GM11168 (cell line): ENCODE measurements at regions not wholly inside any gene's neighbourhood (a gene's known extent, or its start where the extent isn't known, plus 50 kb on each side); places are given as distances from the start of the nearest gene placed in this dataset.
"Not testable (repeated sequence)": the region's sequence is repeated elsewhere in the genome, so short reads cannot be mapped to it uniquely, and the experiment has no call there.

ENCODE experiments used
- in situ Hi-C: fragments of 300-500 bp; cut with MboI; formaldehyde crosslinking; loops from one replicate; pipeline ENCODE4 v1.12.0; 2022; ENCODE audit warnings: low sequenced_read_pairs; ENCODE audit not compliant: unreplicated experiment

DNA sequence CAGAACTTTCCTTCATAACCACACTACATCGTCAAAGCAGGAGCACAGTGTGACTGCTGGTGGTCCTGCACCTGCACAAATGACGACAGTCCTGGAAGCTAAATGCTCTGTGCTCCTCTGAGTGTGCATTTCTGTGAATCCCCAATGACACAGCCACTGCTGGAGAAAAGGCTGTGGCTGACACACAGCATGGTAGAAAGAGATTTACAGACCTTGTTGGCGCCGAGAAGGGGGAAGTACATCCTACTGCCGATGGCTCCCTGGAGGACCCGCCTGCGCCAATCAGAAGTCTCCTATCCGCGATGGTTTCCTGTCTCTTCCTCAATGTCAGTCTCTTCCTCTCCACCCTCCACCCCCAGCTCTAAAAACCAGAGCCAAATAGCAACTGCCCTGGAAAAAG, 115.4 kb upstream of the RAB4A start:
- in situ Hi-C loops, result no loop called here

DNA sequence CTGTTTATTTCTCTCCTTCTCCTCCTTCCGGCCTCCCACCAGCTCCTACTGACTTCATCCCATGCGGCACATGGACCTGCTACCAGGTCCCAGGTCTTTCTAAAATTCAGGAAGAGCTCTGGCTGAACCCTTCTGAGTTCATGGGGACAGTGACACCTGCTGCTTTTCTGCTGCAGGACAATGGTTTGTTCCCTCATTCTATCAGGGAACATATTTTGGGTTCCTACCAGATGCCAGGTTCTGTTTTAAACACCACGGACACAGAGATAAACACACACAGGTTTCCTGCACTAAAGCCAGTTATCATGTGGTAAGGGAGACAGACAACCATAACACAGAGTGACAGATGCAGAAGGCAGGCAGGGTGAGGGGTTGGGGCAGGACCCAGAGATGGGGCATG, 114.0 kb upstream of the RAB4A start:
- in situ Hi-C loops, result no loop called here

DNA sequence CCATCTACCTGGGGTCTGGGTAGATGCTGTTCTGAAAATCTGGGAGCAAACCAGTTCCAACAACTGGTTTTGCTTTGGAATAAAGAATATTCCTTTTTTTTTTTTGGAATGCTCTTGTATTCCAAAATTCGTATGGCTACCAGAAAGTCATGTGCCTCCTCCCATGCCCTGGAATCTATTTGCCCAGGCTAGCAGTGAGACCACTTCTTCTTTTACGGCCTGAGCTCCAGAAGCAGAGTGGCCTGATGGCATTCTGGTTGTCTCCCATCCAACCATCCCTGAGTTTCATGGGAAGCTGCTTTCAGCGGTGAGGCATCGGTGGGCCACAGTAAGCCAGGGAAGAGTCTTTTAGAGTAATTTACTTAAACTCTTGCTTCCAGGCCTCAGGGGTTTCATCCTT, 113.4 kb upstream of the RAB4A start:
- in situ Hi-C loops, result no loop called here

DNA sequence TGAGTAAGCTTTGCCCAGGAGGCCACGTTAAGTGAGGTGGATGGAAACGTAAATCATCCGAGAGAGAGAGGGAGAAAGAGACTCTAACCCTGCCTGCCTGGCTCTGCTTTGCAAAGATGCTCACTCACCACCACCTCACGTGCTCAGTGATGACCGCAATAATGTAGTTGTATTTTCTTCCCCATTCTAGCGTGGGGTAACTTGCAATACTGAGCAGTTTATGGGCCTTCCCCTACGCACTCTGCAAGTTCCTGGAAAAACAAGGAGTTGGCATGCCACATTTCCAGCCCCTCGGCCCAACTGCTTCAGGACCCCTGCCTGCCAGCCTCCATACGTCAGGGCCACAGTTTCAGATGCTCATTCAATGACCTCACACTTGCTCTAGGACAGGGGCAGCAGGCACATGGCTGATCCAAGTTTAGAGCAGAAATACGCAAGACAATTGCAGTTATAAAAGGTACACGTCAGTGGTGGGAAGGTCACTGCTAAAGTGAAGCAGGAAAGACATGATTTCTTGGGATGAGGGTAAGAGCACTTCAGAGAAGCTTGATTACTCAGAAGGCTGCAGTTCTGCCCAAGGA, 112.5 kb upstream of the RAB4A start:
- in situ Hi-C loops, result no loop called here

DNA sequence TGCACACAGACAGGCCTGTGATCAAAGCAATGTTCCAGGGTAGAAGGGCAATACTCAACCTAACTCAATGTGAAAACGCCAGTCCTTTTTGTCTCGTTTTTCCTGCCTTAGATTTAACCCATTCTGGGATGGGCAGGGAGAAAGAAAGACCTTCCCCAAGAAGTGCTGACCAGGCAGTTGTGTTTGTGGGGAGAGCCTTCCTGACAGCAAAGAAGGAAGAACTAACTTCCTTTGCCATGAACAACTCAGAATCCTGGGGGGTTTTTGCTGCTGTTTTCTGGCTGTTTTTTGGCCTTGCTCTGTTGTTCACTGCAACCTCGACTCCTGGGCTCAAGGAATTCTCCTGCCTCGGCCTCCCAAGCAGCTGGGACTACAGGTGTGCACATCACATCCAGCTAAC, 112.0 kb upstream of the RAB4A start:
- in situ Hi-C loops, result no loop called here

DNA sequence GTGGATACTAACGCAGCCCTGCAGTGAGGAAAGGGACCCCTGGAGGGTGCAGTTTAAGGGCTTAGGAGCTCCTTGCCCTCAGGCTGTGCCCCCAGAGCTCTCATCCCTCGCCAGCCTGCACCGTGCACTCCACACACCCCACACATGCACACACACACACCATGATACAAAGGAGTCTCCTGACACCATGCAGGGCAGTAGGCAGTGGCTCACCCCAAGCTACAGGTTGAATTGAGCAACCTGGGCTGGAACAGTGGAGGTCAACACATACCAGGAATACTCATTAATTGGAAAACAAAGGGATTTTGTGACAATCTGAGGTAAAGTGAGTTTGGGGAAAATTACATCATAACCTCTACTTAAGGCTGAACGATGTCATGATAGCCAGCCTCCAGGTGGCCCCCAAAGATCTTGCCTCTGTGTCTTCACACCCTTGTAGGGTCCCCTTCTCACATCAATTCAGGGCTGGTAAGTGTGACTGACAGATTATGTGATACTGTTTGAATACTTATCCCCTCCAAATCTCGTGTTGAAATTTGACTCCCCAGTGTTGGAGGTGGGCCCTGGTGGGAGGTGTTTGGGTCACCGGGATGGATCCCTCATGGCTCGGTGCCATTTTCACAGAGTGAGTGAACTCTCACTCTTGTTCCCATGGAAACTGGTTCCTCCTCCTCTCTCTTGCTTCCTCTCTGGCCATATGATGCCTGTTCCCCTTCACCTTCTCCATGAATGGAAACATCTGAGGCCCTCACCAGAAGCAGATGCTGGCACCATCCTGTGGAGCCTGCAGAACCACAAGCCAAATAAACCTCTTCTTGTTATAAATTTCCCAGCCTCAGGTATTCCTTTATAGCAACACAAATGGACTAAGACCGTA, 111.0 kb upstream of the RAB4A start:
- in situ Hi-C loops, result loop anchor here (10.0 kb wide), 1 partner anchor 55 kb away; no protein-coding TSS in a partner anchor

DNA sequence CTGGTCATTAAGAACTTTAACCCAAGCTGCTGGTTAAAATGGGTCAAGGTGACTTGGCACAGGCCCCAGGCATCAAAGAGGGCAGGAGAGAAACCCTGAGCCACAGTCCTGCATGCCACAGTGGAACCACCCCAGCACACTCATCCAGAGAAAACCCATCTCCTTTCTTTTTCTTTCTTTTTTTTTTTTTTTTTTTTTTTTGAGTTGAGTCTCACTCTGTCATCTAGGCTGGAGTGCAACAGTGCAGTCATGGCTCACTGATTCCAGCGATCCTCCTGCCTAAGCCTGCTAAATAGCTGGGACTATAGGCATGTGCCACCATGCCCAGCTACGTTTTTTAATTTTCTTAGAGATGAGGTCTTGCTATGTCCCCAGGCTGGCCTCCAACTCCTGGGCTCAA, 109.2 kb upstream of the RAB4A start:
- in situ Hi-C loops, result loop anchor here (10.0 kb wide), 1 partner anchor 53 kb away; no protein-coding TSS in a partner anchor

DNA sequence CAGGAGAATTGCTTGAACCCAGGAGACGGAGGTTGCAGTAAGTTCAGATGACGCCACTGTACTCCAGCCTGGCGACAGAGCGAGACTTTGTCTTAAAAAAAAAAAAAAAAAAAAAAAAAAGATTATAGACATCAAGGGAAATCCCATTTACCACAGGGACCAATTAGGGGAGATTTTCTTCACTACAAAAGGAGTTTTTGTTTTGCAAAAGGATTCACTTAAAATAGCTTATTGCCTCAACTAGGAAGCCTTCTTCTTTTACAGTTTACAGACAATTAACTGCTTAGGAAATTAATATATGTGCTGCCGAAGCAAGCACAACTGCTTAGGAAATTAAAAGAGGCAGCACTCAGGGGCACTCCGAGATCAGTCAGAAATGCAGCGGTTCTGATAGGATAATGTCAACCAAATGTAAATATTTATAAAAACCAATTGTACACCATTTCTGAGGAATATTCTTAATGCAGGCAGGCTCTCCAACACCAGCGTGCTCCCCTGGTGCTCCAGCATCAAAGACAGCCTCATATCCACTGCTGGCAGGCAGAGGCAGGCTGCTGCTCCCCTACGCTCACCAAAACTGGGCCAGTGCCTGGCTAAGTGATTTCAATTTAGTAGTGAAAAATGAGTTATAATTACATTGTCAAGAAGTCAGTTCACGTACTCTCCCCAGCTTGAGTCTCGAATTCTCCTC, 107.9 kb upstream of the RAB4A start:
- in situ Hi-C loops, result loop anchor here (10.0 kb wide), 1 partner anchor 52 kb away; no protein-coding TSS in a partner anchor

DNA sequence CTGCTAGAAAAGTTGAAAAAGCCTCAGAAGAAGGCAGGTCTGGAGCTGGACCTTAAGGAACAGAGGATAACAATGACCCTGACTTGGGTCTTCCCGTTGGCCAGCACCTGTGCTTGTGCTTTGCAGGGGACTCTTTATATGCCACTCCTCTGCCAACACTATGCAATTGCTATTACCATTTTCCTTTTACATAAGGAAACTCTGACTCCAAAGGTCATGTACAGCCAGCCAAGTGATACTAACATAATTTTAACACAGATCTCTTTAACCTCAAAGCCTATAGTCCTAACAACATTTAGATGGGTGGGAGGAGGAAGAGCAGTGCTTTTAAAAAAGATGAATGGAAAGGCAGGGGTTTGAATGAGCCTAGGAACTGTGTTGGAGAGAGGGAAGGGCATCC, 106.6 kb upstream of the RAB4A start:
- in situ Hi-C loops, result loop anchor here (10.0 kb wide), 1 partner anchor 50 kb away; no protein-coding TSS in a partner anchor

DNA sequence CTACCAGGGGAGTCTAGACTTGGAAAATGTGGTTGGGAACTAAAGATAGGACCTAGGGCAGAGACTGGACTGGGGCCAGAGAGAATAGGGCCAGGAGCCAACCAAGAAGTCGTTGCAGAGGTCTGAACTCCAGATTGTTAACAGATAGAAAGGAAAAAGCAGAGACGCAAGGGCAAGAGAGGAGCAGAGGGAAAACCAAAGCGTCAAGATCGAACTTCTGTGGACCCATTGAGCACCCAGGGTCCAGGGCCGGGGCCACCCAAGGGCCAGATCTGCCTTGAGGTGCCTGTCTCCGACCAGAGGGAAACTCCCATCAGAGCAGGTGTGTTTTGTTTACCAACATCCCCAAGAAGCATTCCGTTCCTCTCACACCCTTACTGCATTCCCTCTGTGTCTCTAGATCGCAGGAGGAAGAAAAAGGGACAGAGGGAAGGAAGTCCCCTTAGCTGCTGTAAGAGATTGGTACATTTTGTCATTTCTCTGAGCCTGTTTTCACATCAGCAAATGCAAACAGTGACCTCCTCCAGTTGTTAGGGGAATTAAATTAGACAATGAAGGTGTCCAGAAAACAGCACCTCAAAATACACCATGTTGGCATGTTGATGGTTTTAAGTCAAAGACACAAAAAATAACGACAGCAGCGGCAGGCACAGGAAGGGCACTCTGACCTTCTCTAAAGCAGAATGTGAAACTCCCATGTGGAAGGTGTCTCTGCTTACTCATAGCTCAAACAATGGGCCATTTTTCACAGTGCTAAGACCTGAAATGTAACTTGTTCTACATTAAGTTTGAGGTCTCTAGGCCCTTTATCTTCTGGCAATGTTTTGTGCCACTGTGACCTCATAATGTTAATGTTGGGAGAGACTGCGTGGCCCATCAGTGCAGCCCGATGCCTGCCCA, 105.8 kb upstream of the RAB4A start:
- in situ Hi-C loops, result loop anchor here (10.0 kb wide), 1 partner anchor 50 kb away; no protein-coding TSS in a partner anchor

DNA sequence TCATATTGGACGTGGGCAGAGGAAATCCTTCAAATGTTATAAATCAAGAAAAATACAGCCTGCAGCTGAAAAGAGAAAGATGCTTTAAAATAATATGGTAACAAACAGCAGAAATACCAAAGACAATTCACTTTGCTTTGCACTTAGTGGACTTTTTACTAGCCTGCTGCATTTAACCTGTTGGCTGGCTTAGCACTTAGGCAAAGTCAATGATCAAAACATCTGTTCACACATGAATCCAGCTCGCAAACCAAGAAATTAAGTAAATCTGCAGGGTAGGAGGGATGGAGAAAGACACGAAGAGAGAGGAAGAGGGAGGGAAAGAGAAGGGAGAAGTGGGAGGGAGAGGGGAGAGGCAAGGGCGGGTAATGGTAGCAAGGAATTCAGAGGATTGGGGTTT, 103.6 kb upstream of the RAB4A start:
- in situ Hi-C loops, result loop anchor here (10.0 kb wide), 1 partner anchor 47 kb away; no protein-coding TSS in a partner anchor

DNA sequence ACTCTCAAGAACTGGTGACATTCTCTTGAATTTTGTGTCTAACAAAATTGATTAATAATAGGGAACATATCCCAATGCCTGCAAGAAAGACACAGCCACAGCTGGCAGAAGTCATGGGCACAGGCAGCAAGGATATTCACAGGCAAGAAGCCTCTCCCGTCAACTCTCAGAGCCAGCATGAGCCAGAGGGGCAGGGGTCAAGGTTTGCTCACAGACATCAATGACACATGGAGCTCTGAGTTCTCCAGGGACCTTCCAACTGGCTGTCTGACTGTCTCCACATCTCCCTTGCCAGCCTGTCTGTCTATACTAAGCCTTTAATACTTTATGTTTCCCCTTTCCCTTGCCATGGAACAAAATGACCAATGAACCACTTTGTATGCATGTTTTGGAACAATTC, 101.5 kb upstream of the RAB4A start:
- in situ Hi-C loops, result loop anchor here (10.0 kb wide), 1 partner anchor 45 kb away; no protein-coding TSS in a partner anchor

DNA sequence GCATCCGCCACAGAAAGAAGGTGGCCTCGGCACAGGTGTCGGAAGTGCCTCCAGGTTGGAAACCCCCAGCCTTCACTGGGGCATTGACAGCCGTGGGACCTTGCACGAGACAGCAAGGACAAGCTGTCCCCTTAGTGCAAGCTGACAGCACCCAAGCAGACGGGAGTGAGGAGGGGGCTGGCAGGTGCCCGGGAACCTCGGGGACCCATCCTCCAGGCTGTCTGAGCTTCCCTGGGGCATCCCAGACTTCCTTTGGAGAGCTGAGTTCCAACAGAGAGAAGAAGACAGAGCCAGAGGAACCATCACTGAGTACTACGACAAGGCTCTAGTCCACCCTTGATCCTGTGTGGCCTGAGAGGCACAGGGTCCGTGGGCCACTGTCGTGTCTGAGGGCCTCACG, 100.6 kb upstream of the RAB4A start:
- in situ Hi-C loops, result no loop called here

DNA sequence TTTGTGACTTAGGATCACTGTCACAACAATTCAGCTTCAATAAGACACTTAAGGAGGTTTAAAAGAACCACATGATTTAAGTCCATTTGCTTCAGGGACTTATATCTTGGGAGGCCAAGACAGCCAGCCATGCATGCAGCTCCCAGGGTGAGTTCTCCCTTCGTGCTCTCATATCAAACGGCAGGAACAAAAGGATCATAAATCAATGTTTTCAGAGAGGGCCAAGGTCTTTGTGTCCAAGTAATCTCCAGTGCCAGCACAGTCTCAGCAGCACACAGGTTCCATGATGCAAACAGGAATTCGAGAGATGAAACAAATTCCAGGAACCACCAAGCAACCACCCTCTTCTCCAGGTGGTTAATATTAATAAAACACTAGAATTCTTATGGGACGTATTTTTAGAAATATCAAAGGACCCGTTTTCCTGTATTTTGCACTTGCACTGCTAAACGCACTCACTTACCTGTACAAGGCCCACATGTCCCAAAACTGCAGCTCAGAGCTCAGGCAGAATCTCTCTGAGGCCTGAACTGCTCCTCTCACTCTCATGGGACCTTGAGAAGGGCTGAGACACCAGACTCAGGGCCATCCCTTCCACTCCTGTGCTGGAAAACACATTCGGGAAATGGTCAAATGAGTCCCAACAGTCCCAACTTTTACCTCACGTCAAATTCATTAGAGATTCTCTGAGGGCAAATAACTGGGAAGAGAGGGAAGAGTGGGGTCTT, 100.0 kb upstream of the RAB4A start:
- in situ Hi-C loops, result no loop called here

DNA sequence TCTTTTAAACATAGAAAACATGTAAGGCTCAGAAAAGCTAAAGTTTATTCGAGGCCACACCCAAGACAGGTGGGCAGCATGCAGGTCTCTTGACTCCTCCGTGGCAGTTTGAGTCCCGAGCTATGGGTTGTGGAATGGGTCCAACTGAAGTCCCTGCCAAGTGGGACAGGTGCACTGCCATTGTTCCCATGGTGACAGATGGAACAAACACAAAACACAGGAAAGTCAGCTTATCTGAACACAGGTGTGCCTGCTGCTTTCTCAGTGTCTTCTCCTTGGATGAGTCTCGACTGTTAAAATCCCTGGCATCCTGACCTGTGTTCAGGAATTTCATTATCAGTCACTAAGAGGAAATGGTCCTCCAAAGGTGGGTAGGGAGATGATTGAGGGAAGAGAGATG, 99.0 kb upstream of the RAB4A start:
- in situ Hi-C loops, result no loop called here

DNA sequence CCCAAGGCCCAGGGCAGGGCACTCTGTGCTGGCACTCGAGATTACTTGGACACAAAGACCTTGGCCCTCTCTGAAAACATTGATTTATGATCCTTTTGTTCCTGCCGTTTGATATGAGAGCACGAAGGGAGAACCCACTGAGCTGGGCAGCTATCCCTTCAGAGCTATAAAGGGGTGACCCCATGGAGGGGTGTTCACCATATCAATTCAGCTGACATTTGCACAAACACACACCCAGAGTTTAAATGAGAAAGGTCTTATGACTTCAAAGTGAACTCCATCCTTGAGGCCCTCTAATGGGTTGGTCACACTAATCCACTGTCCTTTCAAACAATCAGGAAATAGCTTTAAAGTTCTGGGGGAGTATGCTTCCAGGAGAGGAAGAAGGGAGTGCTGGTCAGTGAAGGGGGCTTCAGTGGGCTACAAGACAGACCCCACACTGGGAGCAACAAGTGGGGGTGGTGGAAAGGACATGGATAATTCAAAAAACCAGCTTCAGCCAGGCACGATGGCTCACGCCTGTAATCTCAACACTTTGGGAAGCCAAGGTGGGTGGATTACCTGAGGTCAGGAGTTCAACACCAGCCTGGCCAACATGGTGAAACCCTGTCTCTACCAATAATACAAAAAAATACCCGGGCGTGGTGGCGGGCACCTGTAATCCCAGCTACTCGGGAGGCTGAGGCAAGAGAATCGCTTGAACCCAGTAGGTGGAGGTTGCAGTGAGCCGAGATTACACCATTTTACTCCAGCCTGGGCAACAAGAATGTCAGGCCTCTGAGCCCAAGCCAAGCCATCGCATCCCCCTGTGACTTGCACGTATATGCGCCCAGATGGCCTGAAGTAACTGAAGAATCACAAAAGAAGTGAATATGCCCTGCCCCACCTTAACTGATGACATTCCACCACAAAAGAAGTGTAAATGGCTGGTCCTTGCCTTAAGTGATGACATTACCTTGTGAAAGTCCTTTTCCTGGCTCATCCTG, 97.1 kb upstream of the RAB4A start:
- in situ Hi-C loops, result not testable (repeated sequence)

DNA sequence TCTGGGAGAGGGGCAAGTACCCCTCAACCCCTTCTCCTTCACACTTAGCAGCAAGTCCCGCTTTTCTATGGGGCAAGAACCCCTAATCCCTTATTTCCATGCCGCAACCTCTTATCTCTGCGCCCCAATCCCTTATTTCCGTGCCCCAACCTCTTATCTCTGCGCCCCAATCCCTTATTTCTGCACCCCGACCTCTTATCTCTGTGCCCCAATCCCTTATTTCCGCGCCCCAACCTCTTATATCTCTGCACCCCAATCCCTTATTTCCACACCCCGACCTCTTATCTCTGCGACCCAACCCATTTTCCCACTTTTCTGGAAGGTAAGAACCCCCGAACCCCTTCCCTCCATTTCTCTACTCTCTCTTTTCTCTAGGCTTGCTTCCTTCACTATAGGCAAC, 95.6 kb upstream of the RAB4A start:
- in situ Hi-C loops, result not testable (repeated sequence)

DNA sequence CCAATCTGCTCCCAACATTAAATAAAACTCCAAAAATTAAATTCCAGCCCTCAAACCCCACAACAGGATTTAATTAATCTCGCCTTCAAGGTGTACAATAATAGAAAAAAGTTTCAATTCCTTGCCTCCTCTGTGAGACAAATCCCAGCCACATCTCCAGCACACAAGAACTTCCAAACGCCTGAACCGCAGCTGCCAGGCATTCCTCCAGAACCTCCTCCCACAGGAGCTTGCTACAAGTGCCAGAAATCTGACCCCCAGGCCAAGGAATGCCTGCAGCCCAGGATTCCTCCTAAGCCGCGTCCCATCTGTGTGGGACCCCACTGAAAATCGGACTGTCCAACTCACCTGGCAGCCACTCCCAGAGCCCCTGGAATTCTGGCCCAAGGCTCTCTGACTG, 94.5 kb upstream of the RAB4A start:
- in situ Hi-C loops, result not testable (repeated sequence)
